GM23248 (cell line): ENCODE measurements at regions not wholly inside any gene's neighbourhood (a gene's known extent, or its start where the extent isn't known, plus 50 kb on each side); places are given as distances from the start of the nearest gene placed in this dataset.
"Not testable (repeated sequence)": the region's sequence is repeated elsewhere in the genome, so short reads cannot be mapped to it uniquely, and the experiment has no call there.

Source experiments
- DNase-seq: peaks from one replicate; pipeline ENCODE4 v3.0.0-alpha.2; 2015
- H2AFZ ChIP-seq: fragments of 200-600 bp; sonication (generic); 2 replicates; pipeline ENCODE4 v1.6.1; 2016; ENCODE audit warnings: antibody characterized with exemption
- H3F3A ChIP-seq: fragments of 200-600 bp; sonication (generic); 2 replicates; pipeline ENCODE4 v1.6.1; 2016; ENCODE audit warnings: mild to moderate bottlenecking, antibody characterized with exemption, mixed run types; ENCODE audit not compliant: insufficient read depth
- H3K27ac ChIP-seq: fragments of 200-600 bp; sonication (generic); 2 replicates; pipeline ENCODE4 v1.5.1; 2016; ENCODE audit warnings: mild to moderate bottlenecking
- H3K27me3 ChIP-seq: fragments of 200-600 bp; sonication (generic); replicated peaks from 2 replicates; pipeline ENCODE4 v1.6.1; 2016; ENCODE audit warnings: mild to moderate bottlenecking; ENCODE audit not compliant: insufficient read depth
- H3K36me3 ChIP-seq: fragments of 200-600 bp; sonication (generic); 2 replicates; pipeline ENCODE4 v1.6.1; 2016; ENCODE audit warnings: low read depth, mild to moderate bottlenecking
- H3K4me1 ChIP-seq: fragments of 200-600 bp; sonication (generic); 2 replicates; pipeline ENCODE4 v1.6.1; 2016; ENCODE audit warnings: mild to moderate bottlenecking; ENCODE audit not compliant: insufficient read depth
- H3K4me2 ChIP-seq: fragments of 200-600 bp; sonication (generic); one replicate; pipeline ENCODE4 v1.6.1; 2016; ENCODE audit warnings: mild to moderate bottlenecking; ENCODE audit not compliant: unreplicated experiment
- H3K4me3 ChIP-seq: fragments of 200-600 bp; sonication (generic); 2 replicates; pipeline ENCODE4 v1.5.1; 2016; ENCODE audit warnings: mild to moderate bottlenecking
- H3K79me2 ChIP-seq: fragments of 200-600 bp; sonication (generic); 2 replicates; pipeline ENCODE4 v1.6.1; 2016; ENCODE audit warnings: mild to moderate bottlenecking; ENCODE audit not compliant: insufficient read depth
- H3K9ac ChIP-seq: fragments of 200-600 bp; sonication (generic); 2 replicates; pipeline ENCODE4 v1.6.1; 2016; ENCODE audit warnings: mild to moderate bottlenecking
- H3K9me2 ChIP-seq: fragments of 200-600 bp; sonication (generic); 2 replicates; pipeline ENCODE4 v1.6.1; 2016; ENCODE audit warnings: mixed run types, mild to moderate bottlenecking, moderate library complexity; ENCODE audit not compliant: insufficient read depth
- H3K9me3 ChIP-seq: fragments of 200-600 bp; sonication (generic); one replicate; pipeline ENCODE4 v1.6.1; 2017; ENCODE audit warnings: low read depth
- H4K20me1 ChIP-seq: fragments of 200-600 bp; sonication (generic); 2 replicates; pipeline ENCODE4 v1.6.0; 2016; ENCODE audit not compliant: insufficient read depth
- EZH2 ChIP-seq: fragments of 200-600 bp; sonication (generic); IDR thresholded peaks from 2 replicates; pipeline ENCODE4 v1.6.1; 2018; ENCODE audit warnings: antibody characterized with exemption, mild to moderate bottlenecking; ENCODE audit not compliant: insufficient read depth, poor library complexity, severe bottlenecking
- EZH2phosphoT487 ChIP-seq: fragments of 200-600 bp; sonication (generic); IDR thresholded peaks from 2 replicates; pipeline ENCODE4 v1.6.1; 2018; ENCODE audit warnings: antibody characterized with exemption, moderate library complexity, mild to moderate bottlenecking, low read depth; ENCODE audit not compliant: insufficient read depth
- WGBS, 2 experiments: methylation state at CpG; one replicate each; pipeline ENCODE4 v1.1.6; 2015 to 2017; ENCODE audit warnings: low lambda C conversion rate in 2 of 2, low coverage in 1 of 2; ENCODE audit errors: missing lambda C conversion rate in 2 of 2; 5-methylcytosine and 5-hydroxymethylcytosine counted together
- in situ Hi-C: fragments of 300-500 bp; cut with MboI; formaldehyde crosslinking; loops from 2 replicates; pipeline ENCODE4 v1.15.0; 2020

DNA sequence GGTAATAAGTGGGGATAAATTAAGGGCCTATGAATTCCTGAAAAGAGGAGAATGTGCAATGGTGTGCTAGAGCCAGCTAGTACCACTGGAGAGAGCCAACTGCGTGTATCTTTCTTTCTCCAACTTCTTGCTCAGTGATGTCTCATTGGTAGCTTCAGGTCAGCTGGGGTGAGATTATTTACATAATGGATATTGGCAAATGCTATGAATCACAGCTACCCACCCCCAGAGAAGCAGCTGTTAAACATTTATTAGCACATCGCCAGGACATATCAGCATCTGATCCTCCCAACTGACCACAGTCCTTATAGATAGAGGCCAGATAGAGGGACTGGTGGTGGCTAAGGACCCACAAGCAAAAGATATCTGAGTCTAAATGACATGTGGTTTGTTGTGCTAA is 421.3 kb downstream of the ACTL7B start:
- H3K4me3 ChIP-seq, result no peak overlapping the region
- in situ Hi-C loops, result loop anchor here (25.0 kb wide), 1 partner anchor 947 kb away; the partner anchor contains the start of gene KLF4
- H3K27me3 ChIP-seq, result no peaks in the 10 kb centered on the region
- H3K79me2 ChIP-seq, result no peaks in the 10 kb centered on the region
- H2AFZ ChIP-seq, result no peak overlapping the region
- no peak overlapping the region for H3K27ac ChIP-seq
- H3K4me2 ChIP-seq, result no peak overlapping the region
- peaks cover 8% of the 10 kb centered on the region for H3K4me1 ChIP-seq
- H3K9me3 ChIP-seq, result no peaks in the 10 kb centered on the region
- H3K9ac ChIP-seq, result no peak overlapping the region
- DNase-seq, result peak; percentile 27
- no peaks in the 10 kb centered on the region for H3K9me2 ChIP-seq
- H4K20me1 ChIP-seq, result no peaks in the 10 kb centered on the region
- 85 to 98% methylated on average over 2 of the region's 2 CpGs for WGBS, 2 experiments
- TF ChIP-seq EZH2phosphoT487 (no peak), EZH2 (no peak)
- no peaks in the 10 kb centered on the region for H3K36me3 ChIP-seq
- peaks cover 10% of the 10 kb centered on the region for H3F3A ChIP-seq

DNA sequence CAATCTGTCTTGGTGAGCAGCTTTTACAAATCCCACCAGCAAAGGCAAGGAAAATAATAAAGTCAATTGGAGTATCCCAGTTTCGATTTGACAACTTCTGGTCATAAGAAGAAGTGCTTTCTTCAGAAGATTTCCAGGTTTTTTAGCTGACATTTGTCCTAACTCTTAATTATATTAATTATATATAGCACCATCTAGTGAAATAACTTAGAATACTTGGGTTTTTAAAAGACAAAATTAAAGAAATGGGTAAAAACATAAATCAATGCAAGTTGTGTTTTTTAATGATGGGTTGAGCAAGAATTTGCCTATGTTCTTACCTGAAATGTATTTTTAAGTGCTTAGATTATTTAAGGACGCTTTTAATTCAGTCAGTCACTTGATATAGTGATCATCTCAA is 421.8 kb downstream of the ACTL7B start:
- H3K9ac ChIP-seq, result no peak overlapping the region
- H3K4me1 ChIP-seq, result peaks cover 3% of the 10 kb centered on the region
- no peaks in the 10 kb centered on the region for H4K20me1 ChIP-seq
- H3K27me3 ChIP-seq, result no peaks in the 10 kb centered on the region
- H3K4me3 ChIP-seq, result no peak overlapping the region
- in situ Hi-C loops, result loop anchor here (25.0 kb wide), 1 partner anchor 947 kb away; the partner anchor contains the start of gene KLF4
- WGBS, 2 experiments, result 44 to 57% methylated on average over 2 of the region's 2 CpGs
- H3F3A ChIP-seq, result peaks cover 6% of the 10 kb centered on the region
- H3K79me2 ChIP-seq, result no peaks in the 10 kb centered on the region
- H3K36me3 ChIP-seq, result no peaks in the 10 kb centered on the region
- H3K4me2 ChIP-seq, result no peak overlapping the region
- H2AFZ ChIP-seq, result no peak overlapping the region
- no peaks in the 10 kb centered on the region for H3K9me3 ChIP-seq
- no peaks in the 10 kb centered on the region for H3K9me2 ChIP-seq
- DNase-seq, result peak; percentile 16
- H3K27ac ChIP-seq, result no peak overlapping the region
- TF ChIP-seq EZH2, result no peak
- no peak for TF ChIP-seq EZH2phosphoT487

DNA sequence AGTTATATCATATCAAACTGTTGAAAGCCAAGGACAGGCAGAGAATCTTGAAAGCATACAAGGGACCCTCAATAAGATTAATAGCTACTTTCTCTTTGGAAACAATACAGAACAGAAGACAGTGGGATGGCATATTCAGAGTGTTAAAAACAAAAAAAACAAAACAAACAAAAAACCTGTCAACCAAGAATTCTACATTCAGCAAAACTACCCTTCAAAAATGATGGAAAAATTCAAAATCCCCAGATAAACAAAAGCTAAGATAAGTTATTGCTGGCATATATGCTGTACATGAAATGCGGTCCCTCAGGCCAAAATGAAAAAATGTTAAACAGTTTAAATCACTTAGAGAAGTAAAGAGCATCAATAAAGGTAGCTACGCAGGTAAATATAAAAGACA is 425.1 kb downstream of the ACTL7B start:
- Histone ChIP-seq H3K36me3 (no peaks in the 10 kb centered on the region), H3K79me2 (no peaks in the 10 kb centered on the region), H3K9ac (no peak overlapping the region), H3K4me1 (no peaks in the 10 kb centered on the region), H3K4me3 (no peak overlapping the region), H3K9me2 (no peaks in the 10 kb centered on the region), H3F3A (no peaks in the 10 kb centered on the region), H3K27ac (no peak overlapping the region), H2AFZ (no peak overlapping the region), H3K27me3 (no peaks in the 10 kb centered on the region), H3K4me2 (no peak overlapping the region), H3K9me3 (no peaks in the 10 kb centered on the region), H4K20me1 (no peaks in the 10 kb centered on the region)
- DNase-seq, result no peak
- TF ChIP-seq EZH2phosphoT487, result no peak
- TF ChIP-seq EZH2, result no peak
- 92 to 95% methylated on average over 2 of the region's 2 CpGs for WGBS, 2 experiments
- in situ Hi-C loops, result loop anchor here (25.0 kb wide), 1 partner anchor 943 kb away; the partner anchor contains the start of gene KLF4

DNA sequence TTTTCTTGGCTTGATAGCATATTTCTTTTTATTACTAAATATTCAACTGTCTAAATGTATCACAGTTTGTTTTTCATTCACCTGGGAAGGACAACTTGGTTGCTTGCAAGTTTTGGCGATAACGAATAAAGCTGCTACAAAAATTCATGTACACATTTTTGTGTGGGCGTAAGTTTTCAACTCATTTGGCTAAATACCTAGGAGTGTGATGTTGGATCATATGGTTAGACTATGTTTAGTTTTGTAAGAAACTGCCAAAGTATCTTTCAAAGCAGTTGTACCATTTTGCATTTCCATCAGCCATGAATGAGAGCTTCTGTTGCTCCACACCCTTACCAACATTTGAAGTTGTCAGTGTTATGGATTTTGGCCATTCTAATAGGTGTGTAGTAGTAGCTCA is 428.0 kb downstream of the ACTL7B start:
- no peak overlapping the region for H3K27ac ChIP-seq
- H3F3A ChIP-seq, result no peaks in the 10 kb centered on the region
- TF ChIP-seq EZH2phosphoT487, result no peak
- TF ChIP-seq EZH2, result no peak
- no peaks in the 10 kb centered on the region for H3K36me3 ChIP-seq
- no peaks in the 10 kb centered on the region for H3K9me3 ChIP-seq
- in situ Hi-C loops, result loop anchor here (25.0 kb wide), 1 partner anchor 940 kb away; the partner anchor contains the start of gene KLF4
- no peak overlapping the region for H3K4me2 ChIP-seq
- no peaks in the 10 kb centered on the region for H3K27me3 ChIP-seq
- no peaks in the 10 kb centered on the region for H4K20me1 ChIP-seq
- no peaks in the 10 kb centered on the region for H3K4me1 ChIP-seq
- no peaks in the 10 kb centered on the region for H3K9me2 ChIP-seq
- DNase-seq, result no peak
- no peak overlapping the region for H3K9ac ChIP-seq
- H2AFZ ChIP-seq, result no peak overlapping the region
- no peaks in the 10 kb centered on the region for H3K79me2 ChIP-seq
- 96 to 98% methylated on average over 3 of the region's 3 CpGs for WGBS, 2 experiments
- H3K4me3 ChIP-seq, result no peak overlapping the region

DNA sequence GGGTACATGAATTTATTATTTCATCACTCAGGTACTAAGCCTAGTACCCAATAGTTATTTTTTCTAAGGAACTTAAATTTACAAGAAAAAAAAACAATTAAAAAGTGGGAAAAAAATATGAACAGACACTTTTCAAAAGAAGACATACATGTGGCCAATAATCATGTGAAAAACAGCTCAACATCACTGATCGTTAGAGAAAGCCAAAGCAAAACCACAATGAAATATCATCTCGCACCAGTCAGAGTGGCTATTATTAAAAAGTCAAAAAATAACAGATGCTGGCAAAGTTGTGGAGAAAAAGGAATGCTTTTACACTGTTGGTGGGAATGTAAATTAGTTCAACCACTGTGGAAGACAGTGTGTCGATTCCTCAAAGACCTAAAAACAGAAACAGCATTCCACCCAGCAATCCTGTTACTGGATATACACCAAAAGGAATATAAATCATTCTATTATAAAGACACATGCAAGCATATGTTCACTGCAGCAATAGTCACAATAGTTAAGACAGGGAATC is 429.3 kb downstream of the ACTL7B start:
- not testable (repeated sequence) for H3K27me3 ChIP-seq, DNase-seq, H2AFZ ChIP-seq, H3K36me3 ChIP-seq, H3K9me3 ChIP-seq, H4K20me1 ChIP-seq, H3K9ac ChIP-seq, H3K4me1 ChIP-seq, H3K4me2 ChIP-seq, H3K4me3 ChIP-seq, H3K79me2 ChIP-seq, H3F3A ChIP-seq, H3K27ac ChIP-seq, H3K9me2 ChIP-seq
- 36 to 39% methylated on average over 3 of the region's 3 CpGs for WGBS, 2 experiments
- in situ Hi-C loops, result loop anchor here (25.0 kb wide), 1 partner anchor 939 kb away; the partner anchor contains the start of gene KLF4
